Hypothalamus (tissue), 51 donors: ENCODE measurements at regions not wholly inside any gene's neighbourhood (a gene's known extent, or its start where the extent isn't known, plus 50 kb on each side); places are given as distances from the start of the nearest gene placed in this dataset.
"Not testable (repeated sequence)": the region's sequence is repeated elsewhere in the genome, so short reads cannot be mapped to it uniquely, and the experiment has no call there.

Source experiments
- DNase-seq, 51 donors: peaks; one replicate each; lab custom pipeline; 2025; lab: John Stamatoyannopoulos, UW

DNA sequence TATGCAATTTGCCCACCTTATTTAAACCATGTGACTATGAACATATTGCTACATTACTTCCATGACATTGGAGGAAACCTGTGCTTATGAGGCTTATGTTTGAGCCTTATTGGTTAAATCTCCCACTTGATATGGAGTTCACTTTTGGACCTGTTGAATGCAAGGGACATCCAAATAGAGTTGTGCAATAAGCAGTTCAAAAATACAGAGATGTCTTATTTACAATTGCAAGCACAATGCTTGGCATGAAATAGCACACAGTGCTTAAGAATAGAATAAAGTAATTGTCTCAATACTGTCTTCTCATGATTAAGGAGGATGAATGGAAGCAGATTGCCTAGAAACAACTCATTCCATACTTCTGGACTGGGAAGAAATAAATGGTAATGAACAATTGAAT is 793.5 kb downstream of the METTL4 start:
- no peak for DNase-seq

DNA sequence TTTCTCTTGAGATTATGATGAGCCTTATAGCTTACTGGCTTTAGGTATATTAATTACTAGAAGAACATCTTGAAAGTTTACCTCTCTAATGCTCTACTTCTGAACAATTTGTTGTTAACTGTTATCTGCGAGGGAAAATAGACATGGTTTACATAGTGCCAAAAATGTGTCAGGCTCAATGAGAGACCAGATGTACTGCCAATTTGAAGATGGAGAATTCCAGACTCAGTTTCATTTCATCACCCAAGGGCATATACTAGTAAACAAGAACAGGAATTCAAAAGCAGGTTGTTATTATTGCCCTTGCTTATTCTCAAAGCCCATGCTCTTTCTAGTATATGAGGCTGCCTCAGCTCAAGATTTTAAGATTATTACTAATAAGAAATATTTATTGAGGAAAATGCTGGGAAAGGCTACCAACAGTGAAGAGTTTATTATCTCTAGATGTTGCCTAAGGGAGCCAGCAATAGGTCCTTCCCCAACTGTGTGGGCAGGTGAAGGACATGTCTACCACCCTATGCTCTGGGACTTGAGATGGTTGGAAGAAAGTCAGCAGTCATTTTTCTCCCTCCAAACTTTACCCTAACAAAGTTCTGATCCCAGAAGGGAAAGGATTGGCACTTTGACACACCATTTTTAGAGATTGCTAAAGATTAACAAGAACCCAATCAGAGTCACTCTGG is 792.7 kb downstream of the METTL4 start:
- no peak for DNase-seq

GRCh38 chr18:1779587-1779986 is 791.7 kb downstream of the METTL4 start:
- DNase-seq = no peak

DNA sequence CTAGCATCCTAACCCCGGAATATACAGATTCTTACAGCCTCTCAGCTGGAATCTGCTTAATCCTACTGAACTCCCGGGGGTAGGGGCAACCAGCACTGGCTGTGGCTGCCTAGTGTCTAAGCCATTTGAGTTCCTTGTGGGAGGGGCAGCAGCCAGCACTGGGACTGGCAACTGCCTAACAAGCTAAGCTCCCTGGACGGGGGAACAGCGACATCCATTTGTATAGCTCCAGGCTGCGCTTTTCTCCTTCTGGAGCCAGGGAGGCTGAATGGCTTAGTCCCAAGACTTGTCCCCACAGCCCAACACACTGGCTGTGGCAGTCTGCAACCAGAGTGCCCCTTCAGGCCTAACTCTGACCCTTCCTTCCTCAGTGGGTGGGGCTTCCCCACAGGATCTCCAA is 787.2 kb downstream of the METTL4 start:
- no peak for DNase-seq

DNA sequence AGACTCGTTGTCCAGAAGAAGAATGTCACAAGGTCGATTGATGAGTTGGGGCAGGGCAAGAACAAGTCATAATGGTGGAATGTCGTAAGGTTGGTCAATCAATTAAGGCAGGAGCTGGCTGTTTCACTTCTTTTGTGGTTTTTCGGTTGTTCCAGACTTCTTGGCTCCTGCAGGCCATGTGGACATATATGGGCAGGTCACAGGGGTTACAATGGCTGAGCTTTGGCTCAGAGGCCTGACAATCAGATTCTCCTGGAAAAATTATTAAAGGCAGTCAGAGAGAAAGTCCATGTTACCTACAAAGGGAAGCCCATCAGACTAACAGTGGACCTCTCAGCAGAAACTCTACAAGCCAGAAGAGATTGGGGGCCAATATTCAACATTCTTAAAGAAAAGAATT is 785.3 kb downstream of the METTL4 start:
- DNase-seq = not testable (repeated sequence)

- DNase-seq = no peak
Observed at GRCh38 chr18:1796636-1797035, 774.7 kb downstream of the METTL4 start.

DNA sequence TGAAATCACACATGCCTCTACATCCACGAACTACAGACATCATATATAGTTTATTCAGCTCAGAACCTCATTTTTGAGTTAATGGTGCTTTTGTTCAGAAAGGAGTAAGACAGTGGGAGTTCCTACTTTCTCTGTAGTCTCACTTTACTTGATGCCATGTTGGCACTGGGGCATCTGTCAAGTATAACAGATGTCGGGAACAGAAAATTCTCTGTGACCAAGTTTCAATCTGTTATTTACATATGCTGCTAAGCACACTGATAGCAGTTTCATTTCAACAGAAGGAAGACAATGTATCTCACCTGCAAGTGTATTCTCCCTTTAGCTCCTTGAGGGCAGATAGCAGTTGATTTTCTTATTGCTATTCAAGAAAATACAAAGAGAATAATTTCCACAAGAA is 774.1 kb downstream of the METTL4 start:
- DNase-seq = no peak

- DNase-seq = no peak
Observed at GRCh38 chr18:1805521-1805920, 765.8 kb downstream of the METTL4 start.

DNA sequence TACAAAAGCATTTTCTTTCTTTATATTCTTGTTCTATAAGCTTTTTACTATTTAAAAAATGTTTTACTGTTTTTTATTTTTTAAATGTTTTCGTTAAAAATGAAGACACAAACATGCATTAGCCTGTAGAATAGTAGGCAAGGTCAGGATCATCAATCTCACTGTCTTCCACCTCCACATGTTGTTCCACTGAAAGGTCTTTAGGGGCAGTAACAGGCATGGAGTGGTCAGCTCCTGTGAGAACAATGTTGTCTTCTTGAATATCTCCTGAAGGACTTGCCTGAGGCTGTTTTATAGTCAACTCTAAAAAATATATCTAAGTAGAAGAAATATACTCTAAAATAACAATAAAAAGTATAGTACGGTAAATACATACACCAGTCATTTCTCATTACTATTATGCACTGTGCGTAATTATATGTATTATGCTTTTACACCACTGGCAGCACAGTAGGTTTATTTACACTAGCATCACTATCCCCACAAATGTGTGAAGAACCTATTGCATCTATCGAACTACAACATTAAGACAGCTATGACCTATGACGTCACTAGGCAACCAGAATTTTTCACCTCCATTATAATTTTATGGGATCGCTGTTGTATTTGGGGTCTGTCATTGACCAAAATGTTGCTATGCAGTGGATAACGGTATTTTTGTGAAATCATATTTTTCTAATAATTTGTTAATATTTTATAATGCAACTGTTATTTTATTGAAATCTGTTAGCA is 764.3 kb downstream of the METTL4 start:
- DNase-seq = no peak

DNA sequence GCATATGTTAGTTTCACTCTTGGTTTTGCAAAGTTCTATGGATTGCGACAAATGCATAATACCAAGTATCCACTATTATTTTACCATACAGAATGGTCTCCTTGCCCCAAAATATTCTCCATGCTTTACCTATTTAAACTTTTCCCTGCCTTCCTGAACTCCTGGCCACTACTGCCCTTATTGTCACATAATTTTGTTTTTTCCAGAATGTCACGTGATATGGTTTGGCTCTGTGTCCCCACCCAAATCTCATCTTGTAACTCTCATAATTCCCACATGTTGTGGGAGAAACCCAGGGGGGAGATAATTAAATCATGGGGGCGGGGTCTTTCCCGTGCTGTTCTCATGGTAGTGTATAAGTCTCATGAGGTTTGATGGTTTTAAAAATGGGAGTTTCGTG is 760.0 kb downstream of the METTL4 start:
- no peak for DNase-seq

- no peak for DNase-seq
Observed at GRCh38 chr18:1825296-1825695, 746.0 kb downstream of the METTL4 start.

- no peak for DNase-seq
Observed at GRCh38 chr18:1840878-1841277, 730.4 kb downstream of the METTL4 start.

GRCh38 chr18:1846640-1847039 is 724.7 kb downstream of the METTL4 start:
- no peak for DNase-seq

DNA sequence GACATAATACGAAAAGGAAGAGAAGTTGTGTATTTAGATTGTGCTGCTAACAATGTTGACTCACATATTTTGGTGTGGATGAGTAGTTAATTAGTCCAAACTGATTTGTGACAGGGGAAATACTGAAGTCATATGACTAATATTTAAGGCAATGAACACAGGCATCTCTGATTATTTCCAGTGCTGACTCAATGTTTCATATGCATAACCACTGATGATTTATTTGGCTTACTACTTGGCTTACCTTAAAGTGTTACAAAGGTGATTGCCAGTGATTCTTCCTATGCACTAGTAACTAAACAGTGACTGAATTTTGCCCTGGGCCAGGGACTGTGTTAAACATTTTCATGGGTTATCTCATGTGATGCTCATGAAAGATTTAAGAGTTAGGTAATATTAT is 722.6 kb downstream of the METTL4 start:
- no peak for DNase-seq

GRCh38 chr18:1849386-1849785 is 721.9 kb downstream of the METTL4 start:
- DNase-seq = no peak

- DNase-seq = not testable (repeated sequence)
Observed at GRCh38 chr18:1857281-1857680, 714.0 kb downstream of the METTL4 start.

GRCh38 chr18:1861473-1861872 is 709.8 kb downstream of the METTL4 start:
- DNase-seq = no peak

- DNase-seq = no peak
Observed at GRCh38 chr18:1865869-1866268, 705.4 kb downstream of the METTL4 start.

- no peak for DNase-seq
Observed at GRCh38 chr18:1872274-1872673, 699.0 kb downstream of the METTL4 start.

DNA sequence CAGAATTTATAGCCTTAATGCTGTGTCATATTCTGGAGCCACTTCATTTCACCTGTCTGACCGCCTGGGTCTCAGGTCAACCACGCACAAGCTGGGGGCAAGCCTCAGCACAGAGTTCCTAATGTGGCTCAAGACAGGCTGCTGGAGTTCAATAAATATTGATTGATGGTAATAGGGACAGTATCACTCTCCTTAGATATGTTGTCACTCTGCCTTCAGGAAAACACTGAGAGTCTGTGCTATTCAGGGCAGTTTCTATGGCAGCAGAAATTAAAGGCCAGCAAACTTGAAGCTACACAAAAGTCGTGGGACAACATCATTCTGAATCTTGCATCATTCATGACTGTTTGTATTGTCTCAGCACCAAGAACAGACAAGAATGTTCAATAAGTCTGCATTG is 696.1 kb downstream of the METTL4 start:
- no peak for DNase-seq

- no peak for DNase-seq
Observed at GRCh38 chr18:1884623-1885022, 686.7 kb downstream of the METTL4 start.

GRCh38 chr18:1891641-1892040 is 679.7 kb downstream of the METTL4 start:
- no peak for DNase-seq

DNA sequence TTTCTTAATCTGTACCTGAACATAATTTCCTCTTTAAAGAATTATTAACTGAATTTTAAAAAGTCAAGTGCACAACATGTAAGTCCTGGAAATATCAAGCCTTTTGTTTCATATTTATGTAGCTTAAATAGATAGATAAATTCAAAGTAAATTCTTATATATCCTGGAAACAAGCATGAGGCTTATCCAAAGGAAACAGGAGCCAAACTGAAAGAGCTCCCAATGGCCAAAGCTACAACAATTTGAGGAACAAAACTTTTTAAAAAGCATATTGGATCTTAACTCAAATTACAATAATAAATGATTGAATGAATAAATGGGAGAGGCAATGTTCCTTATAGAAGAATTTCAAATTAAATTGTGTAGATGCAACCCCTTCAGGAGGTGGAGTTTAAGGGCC is 679.1 kb downstream of the METTL4 start:
- DNase-seq = no peak
